Tibial nerve (tissue), 3 donors: ENCODE measurements at regions not wholly inside any gene's neighbourhood (a gene's known extent, or its start where the extent isn't known, plus 50 kb on each side); places are given as distances from the start of the nearest gene placed in this dataset.

ENCODE experiments used
- POLR2A ChIP-seq, 2 donors: fragments of 450-650 bp; IDR thresholded peaks; one replicate each; pipeline ENCODE4 v1.6.1; 2017; ENCODE audit warnings: antibody characterized with exemption in 2 of 2, mild to moderate bottlenecking in 2 of 2, moderate library complexity in 2 of 2
- TF ChIP-seq, protein P1 (sequence below), 5 experiments: fragments of 200-600 bp in 3 of 5; fragments of 450-650 bp in 2 of 5; sonication (generic) in 3 of 5; IDR thresholded peaks; one replicate each; pipeline ENCODE4 v1.5.1; 2016 to 2019; ENCODE audit warnings: antibody characterized with exemption in 5 of 5, mild to moderate bottlenecking in 3 of 5, moderate library complexity in 2 of 5

DNA sequence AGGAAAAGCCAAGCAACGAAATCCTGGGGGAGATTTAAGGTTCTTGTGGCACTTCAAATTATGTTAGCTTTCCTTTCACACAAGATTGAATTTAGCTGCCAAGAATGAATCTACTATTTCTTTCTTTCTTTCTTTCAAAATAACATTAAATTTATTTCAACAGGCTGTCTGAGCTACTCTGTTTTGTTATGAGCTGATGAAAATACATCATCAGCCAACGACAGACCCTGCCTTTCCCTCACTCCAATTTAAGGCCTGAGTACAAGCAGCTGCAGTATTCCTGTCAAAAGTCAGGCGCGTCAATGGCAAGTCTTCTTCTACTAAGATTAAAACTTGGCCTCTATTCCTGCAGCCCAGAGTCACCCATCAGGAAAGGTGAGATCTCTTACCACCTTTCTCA lies 347.7 kb upstream of the FLRT2 start:
- TF ChIP-seq, protein P1, sequence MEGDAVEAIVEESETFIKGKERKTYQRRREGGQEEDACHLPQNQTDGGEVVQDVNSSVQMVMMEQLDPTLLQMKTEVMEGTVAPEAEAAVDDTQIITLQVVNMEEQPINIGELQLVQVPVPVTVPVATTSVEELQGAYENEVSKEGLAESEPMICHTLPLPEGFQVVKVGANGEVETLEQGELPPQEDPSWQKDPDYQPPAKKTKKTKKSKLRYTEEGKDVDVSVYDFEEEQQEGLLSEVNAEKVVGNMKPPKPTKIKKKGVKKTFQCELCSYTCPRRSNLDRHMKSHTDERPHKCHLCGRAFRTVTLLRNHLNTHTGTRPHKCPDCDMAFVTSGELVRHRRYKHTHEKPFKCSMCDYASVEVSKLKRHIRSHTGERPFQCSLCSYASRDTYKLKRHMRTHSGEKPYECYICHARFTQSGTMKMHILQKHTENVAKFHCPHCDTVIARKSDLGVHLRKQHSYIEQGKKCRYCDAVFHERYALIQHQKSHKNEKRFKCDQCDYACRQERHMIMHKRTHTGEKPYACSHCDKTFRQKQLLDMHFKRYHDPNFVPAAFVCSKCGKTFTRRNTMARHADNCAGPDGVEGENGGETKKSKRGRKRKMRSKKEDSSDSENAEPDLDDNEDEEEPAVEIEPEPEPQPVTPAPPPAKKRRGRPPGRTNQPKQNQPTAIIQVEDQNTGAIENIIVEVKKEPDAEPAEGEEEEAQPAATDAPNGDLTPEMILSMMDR (IDR thresholded peaks at IDR 0.05) = no peak
- no peak for TF ChIP-seq POLR2A (IDR thresholded peaks at IDR 0.05)
